ENCODE measurements at regions not wholly inside any gene's neighbourhood (a gene's known extent, or its start where the extent isn't known, plus 50 kb on each side); places are given as distances from the start of the nearest gene placed in this dataset.
"Not testable (repeated sequence)": the region's sequence is repeated elsewhere in the genome, so short reads cannot be mapped to it uniquely, and the experiment has no call there.

- not testable (repeated sequence) for DNase-seq
Measured at GRCh38 chrX:134045372-134045771, 60.0 kb upstream of the GPC3 start.

GRCh38 chrX:134067107-134067506, 81.7 kb upstream of the GPC3 start:
- not testable (repeated sequence) for DNase-seq

- DNase-seq: not testable (repeated sequence)
Measured at GRCh38 chrX:134071899-134072298, 86.5 kb upstream of the GPC3 start.

- no peak for DNase-seq
Measured at GRCh38 chrX:134073341-134073740, 87.9 kb upstream of the GPC3 start.

- DNase-seq: no peak
Measured at GRCh38 chrX:134074151-134074550, 88.8 kb upstream of the GPC3 start.

- no peak for DNase-seq
Measured at GRCh38 chrX:134075894-134076718, 90.7 kb upstream of the GPC3 start.

- no peak for DNase-seq
Measured at GRCh38 chrX:134095366-134095765, 110.0 kb upstream of the GPC3 start.

- DNase-seq: no peak
Measured at GRCh38 chrX:134101636-134102035, 116.2 kb upstream of the GPC3 start.

GRCh38 chrX:134115270-134115669, 121.7 kb upstream of the CCDC160 start:
- no peak for DNase-seq

GRCh38 chrX:134137341-134137740, 99.6 kb upstream of the CCDC160 start:
- DNase-seq: no peak

GRCh38 chrX:134139090-134139489, 97.9 kb upstream of the CCDC160 start:
- DNase-seq: no peak

GRCh38 chrX:134144231-134144630, 92.8 kb upstream of the CCDC160 start:
- DNase-seq: no peak

GRCh38 chrX:134146493-134146892, 90.5 kb upstream of the CCDC160 start:
- no peak for DNase-seq

- DNase-seq: no peak
Measured at GRCh38 chrX:134148172-134148692, 88.8 kb upstream of the CCDC160 start.

- no peak for DNase-seq
Measured at GRCh38 chrX:134158821-134159512, 78.0 kb upstream of the CCDC160 start.

- no peak for DNase-seq
Measured at GRCh38 chrX:134161162-134161561, 75.8 kb upstream of the CCDC160 start.

GRCh38 chrX:134162032-134162431, 75.0 kb upstream of the CCDC160 start:
- DNase-seq: no peak

GRCh38 chrX:134163836-134164235, 73.1 kb upstream of the CCDC160 start:
- no peak for DNase-seq

- DNase-seq: no peak
Measured at GRCh38 chrX:134167591-134168203, 69.3 kb upstream of the CCDC160 start.

GRCh38 chrX:134171661-134172587, 65.1 kb upstream of the CCDC160 start:
- DNase-seq: peak in 1 of 2 donors; percentile 13

GRCh38 chrX:134172588-134173259, 64.3 kb upstream of the CCDC160 start:
- peak; percentile 17 to 21 for DNase-seq

All from hippocampal formation (tissue), 2 donors.